ENCODE measurements at regions not wholly inside any gene's neighbourhood (a gene's known extent, or its start where the extent isn't known, plus 50 kb on each side); places are given as distances from the start of the nearest gene placed in this dataset.

GRCh38 chr1:37274486-37274885, 199.9 kb upstream of the ZC3H12A start:
- TF ChIP-seq POLR2A (IDR thresholded peaks at IDR 0.05; ENCODE audit: low read depth, low read length), result no peak
- TF ChIP-seq POLR2AphosphoS5 (IDR thresholded peaks at IDR 0.05; ENCODE audit: low read depth, low read length), result no peak
